Panc1 (cell line): ENCODE measurements at regions not wholly inside any gene's neighbourhood (a gene's known extent, or its start where the extent isn't known, plus 50 kb on each side); places are given as distances from the start of the nearest gene placed in this dataset.

ENCODE experiments used
- ATAC-seq: fragments of 200-7000 bp; cut with Tn5 transposase; 2 replicates; pipeline ENCODE4 v1.9.1; 2020; ENCODE audit warnings: mild to moderate bottlenecking, moderate library complexity
- BruUV-seq: library from RNA; stranded (reverse); fragments of 400-500 nt; replicated peaks from 2 replicates; lab custom pipeline; 2021; lab: Mats Ljungman, UMichigan
- CTCF ChIA-PET: fragments of 300-600 bp; sonication (Branson Sonifier 250); formaldehyde crosslinking; loops from one replicate; lab custom pipeline; 2022; ENCODE audit warnings: antibody characterized with exemption; lab: Charles Lee
- POLR2A ChIA-PET: fragments of 300-600 bp; sonication (Branson Sonifier 250); formaldehyde crosslinking; loops from one replicate; lab custom pipeline; 2022; ENCODE audit warnings: antibody characterized with exemption; lab: Charles Lee
- DNase-seq: peaks from one replicate; pipeline ENCODE4 v3.0.0-alpha.2; 2010; ENCODE audit warnings: low read depth, low spot score
- H3K27ac ChIP-seq: 2 replicates; pipeline ENCODE4 v1.5.1; 2011; ENCODE audit warnings: mild to moderate bottlenecking, low read length, inconsistent platforms
- H3K27me3 ChIP-seq: fragments of 200-500 bp; sonication (Bioruptor generic); 2 replicates; pipeline ENCODE4 v1.6.0; 2014; ENCODE audit warnings: low read length, inconsistent platforms; ENCODE audit not compliant: control insufficient read depth, insufficient read depth
- H3K36me3 ChIP-seq: fragments of 200-500 bp; sonication (Bioruptor generic); 2 replicates; pipeline ENCODE4 v1.5.1; 2014; ENCODE audit warnings: inconsistent platforms, mild to moderate bottlenecking, low read length, moderate library complexity; ENCODE audit not compliant: control insufficient read depth, insufficient read depth
- H3K4me1 ChIP-seq: 2 replicates; pipeline ENCODE4 v1.5.1; 2011; ENCODE audit warnings: inconsistent platforms, mild to moderate bottlenecking, low read length, moderate library complexity; ENCODE audit not compliant: control insufficient read depth, insufficient read depth
- H3K4me3 ChIP-seq, 2 experiments: 2 replicates each; pipeline ENCODE4 v1.5.1; 2011 to 2012; ENCODE audit warnings: low read depth in 2 of 2, low read length in 2 of 2, mild to moderate bottlenecking in 2 of 2, inconsistent platforms in 1 of 2, moderate library complexity in 1 of 2
- H3K9me3 ChIP-seq: fragments of 200-500 bp; sonication (Bioruptor generic); 2 replicates; pipeline ENCODE4 v1.5.1; 2014; ENCODE audit warnings: low read depth, mild to moderate bottlenecking, inconsistent platforms, low read length, moderate library complexity; ENCODE audit not compliant: control insufficient read depth, insufficient read depth
- CTCF ChIP-seq: fragments of 450-650 bp; IDR thresholded peaks from 2 replicates; pipeline ENCODE4 v1.5.1; 2017; ENCODE audit warnings: mild to moderate bottlenecking
- POLR2AphosphoS5 ChIP-seq: IDR thresholded peaks from 2 replicates; pipeline ENCODE4 v1.6.1; 2012; ENCODE audit warnings: mild to moderate bottlenecking, low read depth, low read length, moderate library complexity
- REST ChIP-seq, 2 experiments: IDR thresholded peaks; 2 replicates each; pipeline ENCODE4 v1.6.1; 2011 to 2012; ENCODE audit warnings: low read depth in 2 of 2, control low read depth in 1 of 2, low read length in 1 of 2, mild to moderate bottlenecking in 1 of 2, moderate library complexity in 1 of 2; ENCODE audit not compliant: insufficient read depth in 1 of 2
- SIN3A ChIP-seq: IDR thresholded peaks from 2 replicates; pipeline ENCODE4 v1.6.1; 2012; ENCODE audit warnings: low read depth, mild to moderate bottlenecking, low read length, moderate library complexity, borderline replicate concordance; ENCODE audit not compliant: insufficient read depth
- TCF7L2 ChIP-seq: IDR thresholded peaks from 2 replicates; pipeline ENCODE4 v1.6.1; 2011; ENCODE audit warnings: mild to moderate bottlenecking, low read depth, low read length, inconsistent platforms
- in situ Hi-C: cut with HindIII; loops from 2 replicates; pipeline ENCODE4 v1.10.0; 2016; ENCODE audit warnings: low sequenced_read_pairs, low pct_unique_long_range_greater_than_20kb
- intact Hi-C: fragments of 100-400 bp; cut with micrococcal nuclease; formaldehyde crosslinking; loops from one replicate; pipeline ENCODE4 v1.10.0; 2022; ENCODE audit not compliant: unreplicated experiment

GRCh38 chr10:111833251-111833650 is 350.3 kb downstream of the GPAM start:
- ChIA-PET POLR2A (no interaction called here), CTCF (no interaction called here)
- no peaks in the 10 kb centered on the region for H3K36me3 ChIP-seq
- in situ Hi-C loops = no loop called here
- H3K4me1 ChIP-seq = no peaks in the 10 kb centered on the region
- BruUV-seq = no TSS peak
- DNase-seq (no peak), ATAC-seq (no peak)
- no peak overlapping the region for H3K4me3 ChIP-seq
- no peaks in the 10 kb centered on the region for H3K9me3 ChIP-seq
- no peaks in the 10 kb centered on the region; the same call in 1 of the 2 replicates for H3K27me3 ChIP-seq
- no peak overlapping the region for H3K27ac ChIP-seq
- TF ChIP-seq POLR2AphosphoS5 (no peak), CTCF (no peak), TCF7L2 (no peak), REST (IDR thresholded peaks at IDR 0.05; ENCODE audit: insufficient read depth in 1 of 2, low read depth in 2 of 2, low read length in 1 of 2) (no peak), SIN3A (no peak)
- intact Hi-C loops = no loop called here

GRCh38 chr10:111835574-111835973 is 348.0 kb downstream of the GPAM start:
- Histone ChIP-seq H3K27me3 (no peaks in the 10 kb centered on the region; the same call in 1 of the 2 replicates), H3K27ac (no peak overlapping the region), H3K36me3 (no peaks in the 10 kb centered on the region), H3K9me3 (no peaks in the 10 kb centered on the region), H3K4me3 (no peak overlapping the region), H3K4me1 (no peaks in the 10 kb centered on the region)
- POLR2A ChIA-PET = no interaction called here
- no TSS peak for BruUV-seq
- no peak for DNase-seq
- CTCF ChIA-PET = no interaction called here
- ATAC-seq = no peak
- intact Hi-C loops = no loop called here
- TF ChIP-seq POLR2AphosphoS5 (no peak), TCF7L2 (no peak), CTCF (no peak), SIN3A (no peak), REST (IDR thresholded peaks at IDR 0.05; ENCODE audit: insufficient read depth in 1 of 2, low read depth in 2 of 2, low read length in 1 of 2) (no peak)
- in situ Hi-C loops = no loop called here
